HG03103 (cell line): ENCODE measurements at regions not wholly inside any gene's neighbourhood (a gene's known extent, or its start where the extent isn't known, plus 50 kb on each side); places are given as distances from the start of the nearest gene placed in this dataset.

ENCODE experiments used
- ATAC-seq: cut with Tn5 transposase; IDR thresholded peaks from one replicate; pipeline ENCODE4 v1.9.1; 2021; ENCODE audit warnings: low read depth; ENCODE audit not compliant: unreplicated experiment

GRCh38 chr20:24718277-24718676, 230.8 kb upstream of the CST7 start:
- ATAC-seq, result no peak

GRCh38 chr20:24718696-24719095, 230.4 kb upstream of the CST7 start:
- ATAC-seq, result no peak

GRCh38 chr20:24720957-24721356, 228.1 kb upstream of the CST7 start:
- ATAC-seq, result no peak

DNA sequence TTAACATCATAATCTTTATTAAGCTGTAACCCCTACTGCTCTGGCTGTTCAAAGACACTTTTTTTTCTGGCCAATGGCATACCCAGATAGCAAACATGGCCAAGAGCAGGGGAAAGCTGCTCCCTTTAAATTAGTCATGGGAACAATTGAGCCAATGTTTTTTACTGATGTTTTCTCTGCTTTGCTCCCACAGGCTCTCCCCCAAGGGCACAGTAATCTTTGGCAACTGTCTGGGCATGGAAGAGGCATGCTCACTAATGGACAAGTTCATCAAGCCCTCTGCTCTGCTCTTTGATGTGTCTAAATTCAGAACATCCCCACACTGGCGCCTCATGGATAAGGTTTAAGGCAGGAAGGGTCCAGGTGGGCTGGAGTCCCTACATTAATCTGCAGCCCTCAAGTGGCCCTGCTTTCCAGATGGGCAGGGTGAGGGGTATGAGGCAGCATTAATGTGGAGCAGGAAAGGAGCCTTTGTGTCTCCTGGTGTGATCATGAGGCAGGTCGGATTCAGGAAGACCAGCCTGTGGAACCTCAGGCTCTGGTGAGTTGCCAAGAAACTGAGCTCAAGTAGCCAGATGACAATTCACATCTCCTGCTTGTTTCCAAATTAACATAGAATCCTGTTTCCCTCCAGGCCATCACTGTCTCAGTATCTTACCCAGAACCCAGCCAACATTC, 227.0 kb upstream of the CST7 start:
- no peak for ATAC-seq

DNA sequence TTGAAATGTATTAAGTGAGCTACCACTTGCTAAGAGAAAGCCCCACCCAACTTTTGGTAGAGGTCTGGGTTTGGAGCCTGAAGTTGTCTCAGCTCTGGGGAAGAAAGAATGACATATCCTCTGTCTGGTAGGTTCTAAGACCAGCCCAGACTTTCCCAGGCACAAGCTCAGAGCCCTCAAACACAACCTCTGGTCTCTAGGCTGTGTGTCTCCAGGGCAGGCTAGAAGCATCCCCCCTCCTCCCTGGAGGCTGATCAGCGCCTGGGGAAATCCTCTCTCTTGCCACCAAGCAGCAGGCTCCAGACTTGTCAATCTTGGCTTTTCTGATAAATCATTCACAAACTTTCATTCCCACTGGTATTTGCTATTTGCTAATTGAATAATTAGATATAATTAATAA, 226.5 kb upstream of the CST7 start:
- ATAC-seq, result no peak

- ATAC-seq, result no peak
Measured at GRCh38 chr20:24723186-24723585, 225.9 kb upstream of the CST7 start.

GRCh38 chr20:24723647-24724352, 225.3 kb upstream of the CST7 start:
- ATAC-seq, result no peak

GRCh38 chr20:24724982-24725533, 224.0 kb upstream of the CST7 start:
- ATAC-seq, result no peak

DNA sequence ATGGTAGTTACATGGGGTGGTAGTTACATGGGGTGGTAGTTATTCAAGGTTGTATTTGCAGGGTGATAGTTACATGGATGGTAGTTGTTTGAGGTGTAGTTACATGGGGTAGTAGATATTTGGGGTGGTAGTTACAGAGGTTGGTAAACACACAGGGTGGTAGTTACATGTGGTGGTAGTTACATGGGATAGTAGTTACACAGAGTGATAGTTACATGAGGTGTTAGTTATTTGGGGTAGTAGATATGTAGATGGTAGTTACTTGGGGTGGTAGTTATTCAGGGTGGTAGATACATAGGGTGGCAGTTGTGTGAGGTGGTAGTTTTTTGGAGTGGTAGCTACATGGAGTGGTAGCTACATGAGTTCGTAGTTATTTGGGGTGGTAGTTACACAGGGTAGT, 221.3 kb upstream of the CST7 start:
- ATAC-seq, result no peak

GRCh38 chr20:24729896-24730605, 219.0 kb upstream of the CST7 start:
- no peak for ATAC-seq

DNA sequence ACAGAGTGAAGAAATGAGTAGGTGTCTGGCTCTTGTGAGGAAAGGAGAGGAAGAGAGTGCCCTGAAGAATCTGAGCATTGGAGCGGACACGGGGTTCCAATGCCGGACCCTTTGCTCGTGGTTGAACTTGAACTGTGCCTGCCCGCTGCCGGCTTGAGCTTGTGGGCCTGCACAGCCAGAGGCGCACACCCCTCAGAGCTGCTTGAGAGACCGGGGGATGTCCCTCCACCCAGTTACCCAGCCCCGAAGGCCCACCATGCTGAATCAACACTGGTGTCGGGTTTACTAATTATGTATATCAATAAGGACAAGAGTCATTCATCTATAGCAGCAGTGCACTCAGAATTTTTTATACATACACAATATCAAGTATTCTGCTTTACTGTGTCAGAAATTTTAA, 218.3 kb upstream of the CST7 start:
- ATAC-seq, result no peak

- no peak for ATAC-seq
Measured at GRCh38 chr20:24731312-24731711, 217.8 kb upstream of the CST7 start.

DNA sequence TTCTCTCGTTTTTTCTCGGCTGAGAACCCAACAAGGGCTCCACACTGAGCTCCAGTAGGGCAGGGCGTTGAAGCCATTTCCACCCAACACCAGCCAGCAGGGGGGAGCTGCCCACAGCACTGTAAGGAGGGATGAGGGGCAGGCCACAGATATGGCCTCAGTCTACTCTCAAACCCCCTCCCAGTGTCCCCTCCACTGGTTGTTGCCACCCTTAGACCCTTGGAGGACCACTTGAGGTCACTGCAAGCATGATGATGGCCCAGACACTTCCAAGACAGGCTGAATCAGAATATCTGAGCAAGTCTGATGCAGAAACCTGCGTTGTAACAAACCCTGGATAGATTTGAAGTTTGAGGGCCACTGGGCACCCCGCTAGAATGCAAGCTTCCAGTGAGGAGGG, 217.0 kb upstream of the CST7 start:
- no peak for ATAC-seq

DNA sequence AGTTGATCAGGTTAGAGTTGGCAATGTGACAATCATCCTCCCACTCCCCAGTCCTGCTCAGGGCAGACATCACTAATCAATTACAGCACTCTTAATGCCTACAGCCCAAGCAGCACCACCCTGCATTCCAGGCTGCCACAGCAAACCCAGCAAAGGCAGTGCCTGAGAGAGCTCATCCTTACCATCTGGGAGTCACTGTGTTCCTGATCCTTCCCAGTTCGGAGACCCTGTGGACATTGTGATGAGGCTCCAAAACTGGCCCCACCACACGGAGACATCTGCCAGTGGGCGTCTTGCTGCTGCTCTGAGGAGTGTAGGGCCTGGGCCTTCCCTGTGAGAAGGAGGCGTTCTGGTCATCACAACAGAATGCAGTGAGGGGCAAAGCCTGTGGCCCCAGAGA, 216.5 kb upstream of the CST7 start:
- ATAC-seq, result no peak

GRCh38 chr20:24733416-24733815, 215.7 kb upstream of the CST7 start:
- ATAC-seq, result no peak

- no peak for ATAC-seq
Measured at GRCh38 chr20:24734139-24734538, 214.9 kb upstream of the CST7 start.

- no peak for ATAC-seq
Measured at GRCh38 chr20:24735263-24735662, 213.8 kb upstream of the CST7 start.

GRCh38 chr20:24736131-24736843, 212.8 kb upstream of the CST7 start:
- ATAC-seq, result no peak

DNA sequence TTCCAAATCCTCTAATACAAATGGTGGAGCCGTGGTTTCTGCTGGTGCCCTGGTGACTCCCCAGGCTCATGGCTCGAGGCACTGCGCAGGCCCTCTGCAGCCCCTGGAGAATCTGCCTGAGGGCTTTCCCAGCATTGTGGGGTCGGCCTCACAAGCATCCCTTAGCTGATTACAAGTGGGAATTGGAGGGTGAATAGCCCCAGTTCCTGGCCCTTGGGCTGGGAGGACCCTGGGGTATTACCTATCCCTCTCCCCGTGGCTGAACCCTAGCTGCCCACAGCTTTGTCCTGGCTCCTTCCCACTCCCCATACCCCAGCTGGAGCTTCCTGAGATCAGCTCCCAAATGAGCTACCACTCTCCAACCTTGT, 212.2 kb upstream of the CST7 start:
- ATAC-seq, result no peak

- no peak for ATAC-seq
Measured at GRCh38 chr20:24737212-24737850, 211.7 kb upstream of the CST7 start.
